ENCODE measurements at regions not wholly inside any gene's neighbourhood (a gene's known extent, or its start where the extent isn't known, plus 50 kb on each side); places are given as distances from the start of the nearest gene placed in this dataset.

GRCh38 chrY:15535131-15535530 is 1010.8 kb downstream of the NLGN4Y start:
- Histone ChIP-seq H3K9me3 (no peaks in the 10 kb centered on the region), H3K4me1 (no peaks in the 10 kb centered on the region), H3K27ac (no peak overlapping the region), H3K27me3 (no peaks in the 10 kb centered on the region), H3K36me3 (no peaks in the 10 kb centered on the region), H3K4me3 (no peak overlapping the region)
- no peak for DNase-seq (ENCODE audit: low spot score in 2 of 2)
- WGBS: no CpG with 5 or more reads among the region's 5 CpGs
- TF ChIP-seq POLR2A (IDR thresholded peaks at IDR 0.05) (no peak), POLR2AphosphoS5 (IDR thresholded peaks at IDR 0.05) (no peak), CTCF (IDR thresholded peaks at IDR 0.05) (no peak), EP300 (IDR thresholded peaks at IDR 0.05) (no peak)

GRCh38 chrY:15535784-15536511 is 1011.6 kb downstream of the NLGN4Y start:
- TF ChIP-seq EP300 (IDR thresholded peaks at IDR 0.05) (no peak), POLR2A (IDR thresholded peaks at IDR 0.05) (no peak), POLR2AphosphoS5 (IDR thresholded peaks at IDR 0.05) (no peak), CTCF (IDR thresholded peaks at IDR 0.05) (no peak)
- no peaks in the 10 kb centered on the region for H3K4me1 ChIP-seq
- no peaks in the 10 kb centered on the region for H3K9me3 ChIP-seq
- H3K36me3 ChIP-seq: no peaks in the 10 kb centered on the region
- H3K4me3 ChIP-seq: no peak overlapping the region
- no peaks in the 10 kb centered on the region for H3K27me3 ChIP-seq
- DNase-seq (ENCODE audit: low spot score in 2 of 2): no peak
- WGBS: no CpG with 5 or more reads among the region's 4 CpGs
- H3K27ac ChIP-seq: no peak overlapping the region

- H3K36me3 ChIP-seq: no peaks in the 10 kb centered on the region
- H3K27me3 ChIP-seq: no peaks in the 10 kb centered on the region
- no peak for TF ChIP-seq POLR2AphosphoS5 (IDR thresholded peaks at IDR 0.05)
- H3K4me1 ChIP-seq: no peaks in the 10 kb centered on the region
- no peaks in the 10 kb centered on the region for H3K9me3 ChIP-seq
- no peak overlapping the region for H3K27ac ChIP-seq
- H3K4me3 ChIP-seq: no peak overlapping the region
- no peak for DNase-seq (ENCODE audit: low spot score in 2 of 2)
Measured at GRCh38 chrY:15540516-15540915, 1016.2 kb downstream of the NLGN4Y start.

GRCh38 chrY:15546177-15546754 is 1021.9 kb downstream of the NLGN4Y start:
- H3K9me3 ChIP-seq: no peaks in the 10 kb centered on the region
- no peaks in the 10 kb centered on the region for H3K4me1 ChIP-seq
- H3K27me3 ChIP-seq: no peaks in the 10 kb centered on the region
- no CpG with 5 or more reads among the region's 1 CpG for WGBS
- no peak overlapping the region for H3K27ac ChIP-seq
- no peaks in the 10 kb centered on the region for H3K36me3 ChIP-seq
- no peak overlapping the region for H3K4me3 ChIP-seq
- TF ChIP-seq POLR2AphosphoS5 (IDR thresholded peaks at IDR 0.05) (no peak), CTCF (IDR thresholded peaks at IDR 0.05) (no peak), EP300 (IDR thresholded peaks at IDR 0.05) (no peak), POLR2A (IDR thresholded peaks at IDR 0.05) (no peak)
- DNase-seq (ENCODE audit: low spot score in 2 of 2): no peak

- no peak overlapping the region for H3K27ac ChIP-seq
- no peaks in the 10 kb centered on the region for H3K4me1 ChIP-seq
- TF ChIP-seq CTCF (IDR thresholded peaks at IDR 0.05) (no peak), EP300 (IDR thresholded peaks at IDR 0.05) (no peak), POLR2A (IDR thresholded peaks at IDR 0.05) (no peak), POLR2AphosphoS5 (IDR thresholded peaks at IDR 0.05) (no peak)
- H3K4me3 ChIP-seq: no peak overlapping the region
- no peak for DNase-seq (ENCODE audit: low spot score in 2 of 2)
- no peaks in the 10 kb centered on the region for H3K27me3 ChIP-seq
- H3K9me3 ChIP-seq: no peaks in the 10 kb centered on the region
- WGBS: no CpG with 5 or more reads among the region's 2 CpGs
- H3K36me3 ChIP-seq: no peaks in the 10 kb centered on the region
Measured at GRCh38 chrY:15552074-15552473, 1027.7 kb downstream of the NLGN4Y start.

All from suprapubic skin (tissue), 4 donors.